Left cardiac atrium (tissue), 4 donors: ENCODE measurements at regions not wholly inside any gene's neighbourhood (a gene's known extent, or its start where the extent isn't known, plus 50 kb on each side); places are given as distances from the start of the nearest gene placed in this dataset.
"Not testable (repeated sequence)": the region's sequence is repeated elsewhere in the genome, so short reads cannot be mapped to it uniquely, and the experiment has no call there.

Experiments
- ATAC-seq, 2 donors: fragments of 200-7000 bp; cut with Tn5 transposase; one replicate each; pipeline ENCODE4 v1.9.1; 2020; ENCODE audit warnings: mild to moderate bottlenecking in 2 of 2, moderate library complexity in 2 of 2
- DNase-seq: peaks from one replicate; pipeline ENCODE4 v3.0.0-alpha.2; 2020
- intact Hi-C, 2 donors: fragments of 100-400 bp; cut with DNase I; formaldehyde crosslinking; loops; one replicate each; pipeline versions ENCODE4 v1.14.1 to v1.15.1; 2022 to 2023
- donor health status: DM: no; HTN: yes; CAD: no.
- donor health status: DM: no; HTN: yes; CAD: no; lungs with severe emphysema.
- donor health status: DM: yes; HTN: yes; CAD: no.
- donor health status: Dilated cardiomyopathy.

- ATAC-seq = no peak
- no peak for DNase-seq
- intact Hi-C loops = no loop called here
Observed at GRCh38 chr5:124030043-124030491, 518.1 kb downstream of the CSNK1G3 start.

- ATAC-seq (no peak), DNase-seq (no peak)
- intact Hi-C loops = no loop called here
Observed at GRCh38 chr5:124027441-124027840, 515.5 kb downstream of the CSNK1G3 start.

- ATAC-seq (no peak), DNase-seq (no peak)
- intact Hi-C loops = no loop called here
Observed at GRCh38 chr5:124025306-124025845, 513.4 kb downstream of the CSNK1G3 start.

GRCh38 chr5:124022966-124023365 is 511.0 kb downstream of the CSNK1G3 start:
- DNase-seq (no peak), ATAC-seq (no peak)
- intact Hi-C loops = no loop called here

- DNase-seq = no peak
- intact Hi-C loops = no loop called here
- ATAC-seq = no peak
Observed at GRCh38 chr5:124021776-124022175, 509.8 kb downstream of the CSNK1G3 start.

GRCh38 chr5:124021066-124021641 is 509.2 kb downstream of the CSNK1G3 start:
- DNase-seq (no peak), ATAC-seq (no peak)
- intact Hi-C loops = no loop called here

- intact Hi-C loops = not testable (repeated sequence)
Observed at GRCh38 chr5:124017321-124017720, 505.3 kb downstream of the CSNK1G3 start.

GRCh38 chr5:124007675-124008398 is 495.9 kb downstream of the CSNK1G3 start:
- DNase-seq (no peak), ATAC-seq (no peak)
- intact Hi-C loops = no loop called here

More at GRCh38 chr5:124017321-124017720, 505.3 kb downstream of the CSNK1G3 start:
- not testable (repeated sequence) for DNase-seq, ATAC-seq

- no peak for DNase-seq
- ATAC-seq = no peak
- intact Hi-C loops = no loop called here
Observed at GRCh38 chr5:124001036-124001615, 489.1 kb downstream of the CSNK1G3 start.

GRCh38 chr5:124000538-124000937 is 488.6 kb downstream of the CSNK1G3 start:
- DNase-seq (no peak), ATAC-seq (no peak)
- intact Hi-C loops = no loop called here

- no peak for ATAC-seq
- intact Hi-C loops = no loop called here
- DNase-seq = no peak
Observed at GRCh38 chr5:123997462-123998215, 485.7 kb downstream of the CSNK1G3 start.

- intact Hi-C loops = no loop called here
- no peak for DNase-seq
- no peak for ATAC-seq
Observed at GRCh38 chr5:123997064-123997461, 485.1 kb downstream of the CSNK1G3 start.

GRCh38 chr5:123992641-123993040 is 480.7 kb downstream of the CSNK1G3 start:
- no peak for ATAC-seq
- intact Hi-C loops = no loop called here
- DNase-seq = no peak

GRCh38 chr5:123987956-123988355 is 476.0 kb downstream of the CSNK1G3 start:
- no peak for DNase-seq
- intact Hi-C loops = no loop called here
- ATAC-seq = no peak

GRCh38 chr5:123976379-123977033 is 464.5 kb downstream of the CSNK1G3 start:
- no peak for DNase-seq
- no peak for ATAC-seq
- intact Hi-C loops = no loop called here

- ATAC-seq, intact Hi-C loops: not testable (repeated sequence)
Observed at GRCh38 chr5:123975521-123975920, 463.5 kb downstream of the CSNK1G3 start.

GRCh38 chr5:123966781-123967180 is 454.8 kb downstream of the CSNK1G3 start:
- intact Hi-C loops = no loop called here
- DNase-seq (no peak), ATAC-seq (no peak)

More at GRCh38 chr5:123975521-123975920, 463.5 kb downstream of the CSNK1G3 start:
- not testable (repeated sequence) for DNase-seq

GRCh38 chr5:123965626-123966025 is 453.6 kb downstream of the CSNK1G3 start:
- ATAC-seq = no peak
- intact Hi-C loops = no loop called here
- no peak for DNase-seq

- no peak for ATAC-seq
- no peak for DNase-seq
- intact Hi-C loops = no loop called here
Observed at GRCh38 chr5:123964884-123965283, 452.9 kb downstream of the CSNK1G3 start.
